IMR-90 (cell line): ENCODE measurements at regions not wholly inside any gene's neighbourhood (a gene's known extent, or its start where the extent isn't known, plus 50 kb on each side); places are given as distances from the start of the nearest gene placed in this dataset.

Source experiments
- ATAC-seq: fragments of 200-7000 bp; cut with Tn5 transposase; 2 replicates; pipeline ENCODE4 v1.9.1; 2020; ENCODE audit warnings: low read depth, mild to moderate bottlenecking, moderate library complexity
- BruUV-seq: library from RNA; stranded (reverse); fragments of 400-500 nt; replicated peaks from 2 replicates; lab custom pipeline; 2021; lab: Mats Ljungman, UMichigan
- CTCF ChIA-PET: fragments of 300-600 bp; formaldehyde crosslinking; extraction: SDS; loops from one replicate; lab custom pipeline; 2021; ENCODE audit warnings: antibody characterized with exemption; lab: Yijun Ruan, JAX
- POLR2A ChIA-PET: fragments of 300-600 bp; sonication (Branson Sonifier 250); formaldehyde crosslinking; loops from one replicate; lab custom pipeline; 2022; ENCODE audit warnings: antibody characterized with exemption; ENCODE audit not compliant: unreplicated experiment; lab: Charles Lee
- DNase-seq: peaks from one replicate; pipeline ENCODE4 v3.0.0; 2013
- H2AFZ ChIP-seq: replicated peaks from 2 replicates; pipeline ENCODE3; 2013; ENCODE audit warnings: low read length, mild to moderate bottlenecking; ENCODE audit not compliant: poor library complexity
- H2AK5ac ChIP-seq: 2 replicates; pipeline ENCODE4 v1.6.1; 2013; ENCODE audit warnings: low read depth, low read length, inconsistent platforms
- H2AK9ac ChIP-seq: replicated peaks from 2 replicates; pipeline ENCODE3; 2013; ENCODE audit warnings: mild to moderate bottlenecking, low read depth, low read length, moderate library complexity; ENCODE audit not compliant: poor library complexity
- H2BK120ac ChIP-seq: 2 replicates; pipeline ENCODE4 v1.6.1; 2013; ENCODE audit warnings: low read depth, low read length, inconsistent platforms
- H2BK15ac ChIP-seq: 3 replicates; pipeline ENCODE4 v1.6.1; 2013; ENCODE audit warnings: low read depth, low read length, inconsistent platforms
- H2BK20ac ChIP-seq: 2 replicates; pipeline ENCODE4 v1.6.1; 2013; ENCODE audit warnings: low read depth, mild to moderate bottlenecking, inconsistent platforms, low read length, moderate library complexity
- H2BK5ac ChIP-seq: 2 replicates; pipeline ENCODE4 v1.6.1; 2013; ENCODE audit warnings: mild to moderate bottlenecking, low read depth, low read length, inconsistent platforms; ENCODE audit not compliant: poor library complexity, severe bottlenecking
- H3K14ac ChIP-seq: replicated peaks from 2 replicates; pipeline ENCODE4 v1.6.1; 2013; ENCODE audit warnings: low read depth, low read length, inconsistent platforms
- H3K18ac ChIP-seq: 2 replicates; pipeline ENCODE4 v1.6.1; 2013; ENCODE audit warnings: low read depth, low read length, control low read depth
- H3K23ac ChIP-seq: 2 replicates; pipeline ENCODE4 v1.6.1; 2013; ENCODE audit warnings: low read depth, low read length, inconsistent platforms
- H3K27ac ChIP-seq: 2 replicates; pipeline ENCODE4 v1.5.1; 2013; ENCODE audit warnings: mild to moderate bottlenecking, control low read depth, low read length; ENCODE audit not compliant: insufficient read depth
- H3K27me3 ChIP-seq: 2 replicates; pipeline ENCODE4 v1.6.1; 2013; ENCODE audit warnings: low read length; ENCODE audit not compliant: control insufficient read depth, insufficient read depth
- H3K36me3 ChIP-seq: 2 replicates; pipeline ENCODE4 v1.6.1; 2013; ENCODE audit warnings: low read length, mixed read lengths; ENCODE audit not compliant: control insufficient read depth, insufficient read depth
- H3K4ac ChIP-seq: 2 replicates; pipeline ENCODE4 v1.6.1; 2013; ENCODE audit warnings: low read depth, low read length, inconsistent platforms
- H3K4me1 ChIP-seq: 2 replicates; pipeline ENCODE4 v1.6.1; 2013; ENCODE audit warnings: low read length, mixed read lengths; ENCODE audit not compliant: control insufficient read depth, insufficient read depth
- H3K4me2 ChIP-seq: 2 replicates; pipeline ENCODE4 v1.6.1; 2013; ENCODE audit warnings: low read depth, mild to moderate bottlenecking, control low read depth, low read length, moderate library complexity
- H3K4me3 ChIP-seq: 2 replicates; pipeline ENCODE4 v1.5.1; 2013; ENCODE audit warnings: low read depth, mild to moderate bottlenecking, control low read depth, low read length, moderate library complexity; ENCODE audit not compliant: insufficient read depth
- H3K56ac ChIP-seq: 2 replicates; pipeline ENCODE4 v1.6.1; 2013; ENCODE audit warnings: low read length, inconsistent platforms; ENCODE audit not compliant: insufficient read depth; ENCODE audit errors: extremely low read depth
- H3K79me1 ChIP-seq, 2 experiments: 2 replicates each; pipeline ENCODE4 v1.6.1; 2013; ENCODE audit warnings: low read length in 2 of 2, inconsistent platforms in 1 of 2, low read depth in 1 of 2
- H3K9ac ChIP-seq: 2 replicates; pipeline ENCODE4 v1.6.1; 2013; ENCODE audit warnings: low read depth, low read length, control low read depth
- H3K9me1 ChIP-seq: 2 replicates; pipeline ENCODE4 v1.6.1; 2013; ENCODE audit warnings: low read length, inconsistent platforms; ENCODE audit not compliant: insufficient read depth
- H3K9me3 ChIP-seq: 2 replicates; pipeline ENCODE4 v1.6.1; 2013; ENCODE audit warnings: low read length; ENCODE audit not compliant: control insufficient read depth, insufficient read depth
- H4K20me1 ChIP-seq: 2 replicates; pipeline ENCODE4 v1.6.1; 2013; ENCODE audit warnings: low read length, inconsistent platforms; ENCODE audit not compliant: insufficient read depth
- H4K5ac ChIP-seq: 2 replicates; pipeline ENCODE4 v1.6.1; 2013; ENCODE audit warnings: mild to moderate bottlenecking, low read depth, low read length, control low read depth
- H4K8ac ChIP-seq, 2 experiments: 2 replicates each; pipeline ENCODE4 v1.6.1; 2013; ENCODE audit warnings: low read depth in 2 of 2, low read length in 2 of 2, control low read depth in 1 of 2, inconsistent platforms in 1 of 2
- H4K91ac ChIP-seq: 2 replicates; pipeline ENCODE4 v1.6.1; 2013; ENCODE audit warnings: low read depth, low read length, inconsistent platforms; ENCODE audit not compliant: insufficient read depth
- BHLHE40 ChIP-seq: fragments of 150-350 bp; IDR thresholded peaks from 2 replicates; pipeline ENCODE4 v1.6.1; 2016; ENCODE audit warnings: mild to moderate bottlenecking, low read depth, low read length
- CEBPB ChIP-seq: IDR thresholded peaks from 2 replicates; pipeline ENCODE4 v1.6.1; 2012; ENCODE audit warnings: low read depth, low read length, improper control_type of control experiment
- FOS ChIP-seq: fragments of 150-350 bp; IDR thresholded peaks from 2 replicates; pipeline ENCODE4 v1.6.1; 2016; ENCODE audit warnings: low read depth, low read length
- MAFK ChIP-seq: IDR thresholded peaks from 2 replicates; pipeline ENCODE4 v1.6.1; 2012; ENCODE audit warnings: low read depth, low read length, improper control_type of control experiment
- NFE2L2 ChIP-seq: fragments of 150-350 bp; IDR thresholded peaks from 2 replicates; pipeline ENCODE4 v1.6.1; 2016; ENCODE audit warnings: low read depth, mild to moderate bottlenecking, low read length
- POLR2A ChIP-seq: IDR thresholded peaks from 2 replicates; pipeline ENCODE4 v1.6.1; 2012; ENCODE audit warnings: mild to moderate bottlenecking, low read depth, low read length
- RCOR1 ChIP-seq: IDR thresholded peaks from 2 replicates; pipeline ENCODE4 v1.6.1; 2012; ENCODE audit warnings: mild to moderate bottlenecking, low read length, improper control_type of control experiment; ENCODE audit not compliant: insufficient replicate concordance
- RFX5 ChIP-seq: IDR thresholded peaks from 2 replicates; pipeline ENCODE4 v1.8.0; 2012; ENCODE audit warnings: low read depth, mild to moderate bottlenecking, low read length, moderate library complexity
- USF2 ChIP-seq: fragments of 150-350 bp; IDR thresholded peaks from 2 replicates; pipeline ENCODE4 v1.6.1; 2017; ENCODE audit warnings: mild to moderate bottlenecking, antibody characterized with exemption, low read length, low read depth
- WGBS, 2 experiments: methylation state at CpG; one replicate each; pipeline versions ENCODE4 v1.1.5 to v1.1.7; 2013; ENCODE audit warnings: missing lambda C conversion rate in 2 of 2; ENCODE audit not compliant: insufficient read length in 1 of 2; ENCODE audit errors: extremely low coverage in 2 of 2; 5-methylcytosine and 5-hydroxymethylcytosine counted together
- dilution Hi-C: fragments of 300-500 bp; cut with HindIII; formaldehyde crosslinking; loops from one replicate; pipeline ENCODE4 v1.14.3; 2018; ENCODE audit warnings: low sequenced_read_pairs; ENCODE audit not compliant: unreplicated experiment
- in situ Hi-C: fragments of 300-500 bp; cut with MboI; formaldehyde crosslinking; loops from 3 replicates; pipeline ENCODE4 v1.14.3; 2019; ENCODE audit warnings: low sequenced_read_pairs, inconsistent platforms, mixed read lengths
- intact Hi-C: fragments of 100-400 bp; cut with micrococcal nuclease; formaldehyde crosslinking; loops from 2 replicates; pipeline ENCODE4 v1.10.0; 2022
- TF ChIP-seq, protein P1 (sequence below): conservative IDR thresholded peaks from 2 replicates; pipeline ENCODE4 v1.5.1; 2012; ENCODE audit warnings: mild to moderate bottlenecking, low read depth, low read length, improper control_type of control experiment
- TF ChIP-seq, protein P2 (sequence below): fragments of 150-350 bp; IDR thresholded peaks from 2 replicates; pipeline ENCODE4 v1.6.1; 2016; ENCODE audit warnings: low read depth, mild to moderate bottlenecking, low read length, moderate library complexity, borderline replicate concordance

DNA sequence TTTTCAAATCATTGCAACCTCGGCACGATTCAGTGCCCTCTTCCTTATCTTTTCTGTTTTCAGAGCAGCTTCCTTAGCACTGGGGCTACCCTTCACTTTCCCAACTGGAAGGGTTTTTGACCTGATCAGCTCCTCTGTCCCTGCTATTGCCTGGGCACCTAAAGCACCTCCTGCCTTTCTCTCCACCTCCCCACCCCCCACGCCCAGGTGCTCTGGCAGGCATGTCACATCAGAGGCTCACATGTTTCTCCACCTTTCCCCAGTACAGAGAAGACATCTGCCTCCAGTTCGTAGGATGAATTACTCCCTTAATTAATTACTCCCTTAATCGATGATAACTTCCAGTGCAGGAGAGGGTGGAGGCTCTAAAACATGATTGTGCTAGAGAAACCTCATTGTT is 88.7 kb upstream of the LCLAT1 start:
- no peak overlapping the region for H4K91ac ChIP-seq
- no TSS peak for BruUV-seq
- no peak overlapping the region for H3K4me2 ChIP-seq
- H3K27me3 ChIP-seq = no peaks in the 10 kb centered on the region
- no peak overlapping the region for H3K23ac ChIP-seq
- DNase-seq (no peak), ATAC-seq (no peak)
- peaks cover 0 to 12% of the 10 kb centered on the region in 2 experiments; a peak in 3 of 4 replicates for H3K79me1 ChIP-seq
- in situ Hi-C loops (no loop called here), dilution Hi-C loops (no loop called here), intact Hi-C loops (no loop called here)
- WGBS, 2 experiments = 87% methylated on average over 3 of the region's 5 CpGs; no CpG with 5 or more reads in 1 of the 2 experiments
- no peak for TF ChIP-seq NFE2L2
- no peak for TF ChIP-seq RFX5
- no peak for TF ChIP-seq RCOR1
- TF ChIP-seq FOS = no peak
- no peak for TF ChIP-seq USF2
- TF ChIP-seq, protein P1, sequence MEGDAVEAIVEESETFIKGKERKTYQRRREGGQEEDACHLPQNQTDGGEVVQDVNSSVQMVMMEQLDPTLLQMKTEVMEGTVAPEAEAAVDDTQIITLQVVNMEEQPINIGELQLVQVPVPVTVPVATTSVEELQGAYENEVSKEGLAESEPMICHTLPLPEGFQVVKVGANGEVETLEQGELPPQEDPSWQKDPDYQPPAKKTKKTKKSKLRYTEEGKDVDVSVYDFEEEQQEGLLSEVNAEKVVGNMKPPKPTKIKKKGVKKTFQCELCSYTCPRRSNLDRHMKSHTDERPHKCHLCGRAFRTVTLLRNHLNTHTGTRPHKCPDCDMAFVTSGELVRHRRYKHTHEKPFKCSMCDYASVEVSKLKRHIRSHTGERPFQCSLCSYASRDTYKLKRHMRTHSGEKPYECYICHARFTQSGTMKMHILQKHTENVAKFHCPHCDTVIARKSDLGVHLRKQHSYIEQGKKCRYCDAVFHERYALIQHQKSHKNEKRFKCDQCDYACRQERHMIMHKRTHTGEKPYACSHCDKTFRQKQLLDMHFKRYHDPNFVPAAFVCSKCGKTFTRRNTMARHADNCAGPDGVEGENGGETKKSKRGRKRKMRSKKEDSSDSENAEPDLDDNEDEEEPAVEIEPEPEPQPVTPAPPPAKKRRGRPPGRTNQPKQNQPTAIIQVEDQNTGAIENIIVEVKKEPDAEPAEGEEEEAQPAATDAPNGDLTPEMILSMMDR = no peak
- no peak for TF ChIP-seq BHLHE40
- TF ChIP-seq POLR2A = no peak
- TF ChIP-seq MAFK = no peak
- TF ChIP-seq, protein P2, sequence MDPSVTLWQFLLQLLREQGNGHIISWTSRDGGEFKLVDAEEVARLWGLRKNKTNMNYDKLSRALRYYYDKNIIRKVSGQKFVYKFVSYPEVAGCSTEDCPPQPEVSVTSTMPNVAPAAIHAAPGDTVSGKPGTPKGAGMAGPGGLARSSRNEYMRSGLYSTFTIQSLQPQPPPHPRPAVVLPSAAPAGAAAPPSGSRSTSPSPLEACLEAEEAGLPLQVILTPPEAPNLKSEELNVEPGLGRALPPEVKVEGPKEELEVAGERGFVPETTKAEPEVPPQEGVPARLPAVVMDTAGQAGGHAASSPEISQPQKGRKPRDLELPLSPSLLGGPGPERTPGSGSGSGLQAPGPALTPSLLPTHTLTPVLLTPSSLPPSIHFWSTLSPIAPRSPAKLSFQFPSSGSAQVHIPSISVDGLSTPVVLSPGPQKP = no peak
- TF ChIP-seq CEBPB = no peak
- no peak overlapping the region for H3K18ac ChIP-seq
- peak overlapping the region; percentile 89; the same call in 1 of the 2 replicates for H2BK120ac ChIP-seq
- no peak overlapping the region for H4K8ac ChIP-seq
- H2AK5ac ChIP-seq = no peak overlapping the region
- H4K20me1 ChIP-seq = no peaks in the 10 kb centered on the region
- H2AFZ ChIP-seq = no peak overlapping the region
- ChIA-PET CTCF (no interaction called here), POLR2A (no interaction called here)
- H3K14ac ChIP-seq = no peak overlapping the region
- no peak overlapping the region for H3K27ac ChIP-seq
- no peak overlapping the region for H2BK5ac ChIP-seq
- no peak overlapping the region for H3K56ac ChIP-seq
- H3K9me1 ChIP-seq = peaks cover 23% of the 10 kb centered on the region
- H2BK15ac ChIP-seq = no peak overlapping the region
- H3K4ac ChIP-seq = no peak overlapping the region
- no peak overlapping the region for H2BK20ac ChIP-seq
- H3K4me1 ChIP-seq = peaks cover 42% of the 10 kb centered on the region
- no peaks in the 10 kb centered on the region for H3K36me3 ChIP-seq
- no peak overlapping the region for H3K9ac ChIP-seq
- no peak overlapping the region for H3K4me3 ChIP-seq
- no peak overlapping the region for H4K5ac ChIP-seq
- H3K9me3 ChIP-seq = no peaks in the 10 kb centered on the region
- no peak overlapping the region for H2AK9ac ChIP-seq
